GM08714 (cell line): ENCODE measurements at regions not wholly inside any gene's neighbourhood (a gene's known extent, or its start where the extent isn't known, plus 50 kb on each side); places are given as distances from the start of the nearest gene placed in this dataset.

Experiments used
- H3K4me3 ChIP-seq: fragments of 200-500 bp; sonication (Bioruptor generic); 2 replicates; pipeline ENCODE4 v1.5.1; 2014; ENCODE audit warnings: mild to moderate bottlenecking, low read length, inconsistent platforms
- ZNF274 ChIP-seq: IDR thresholded peaks from 2 replicates; pipeline ENCODE4 v1.6.1; 2012; ENCODE audit warnings: mild to moderate bottlenecking, low read depth, low read length

DNA sequence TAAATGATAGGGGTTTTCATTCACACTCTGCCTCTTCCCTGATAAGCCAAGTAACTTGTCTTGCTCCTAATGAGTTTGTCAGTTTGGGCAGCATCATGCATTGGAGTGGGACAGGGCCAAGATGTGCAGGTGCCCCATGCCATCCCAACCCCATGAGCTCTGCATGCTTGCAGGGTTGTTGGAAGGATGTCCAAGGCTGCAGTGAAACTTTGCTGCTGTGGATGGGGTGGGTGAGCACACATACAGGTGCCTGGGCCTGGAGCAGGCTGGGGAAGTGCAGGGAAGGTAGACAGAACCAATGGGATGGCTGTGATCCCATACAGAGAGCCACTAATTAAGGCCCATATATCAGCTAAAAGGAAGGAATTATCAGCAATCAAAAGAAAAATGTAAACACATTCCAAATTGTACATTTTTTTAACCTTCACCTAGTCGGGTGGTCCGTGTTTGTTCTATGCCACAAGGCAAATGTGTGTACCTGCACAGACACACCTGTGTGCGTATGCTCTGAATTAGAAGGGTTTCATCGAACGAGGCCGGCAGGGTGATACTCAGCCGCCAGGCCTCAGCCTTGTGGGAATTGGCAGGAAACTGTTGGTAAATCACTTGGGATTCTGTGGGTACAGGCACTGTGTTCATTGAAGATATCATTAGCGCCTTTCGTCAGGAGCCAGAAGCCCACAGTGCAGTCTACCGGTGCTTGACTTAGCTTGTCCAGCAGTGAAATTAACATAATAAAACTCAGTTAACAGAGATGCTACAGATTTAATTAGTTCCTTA is 342.9 kb downstream of the MYCN start:
- TF ChIP-seq ZNF274: no peak
- H3K4me3 ChIP-seq: no peak overlapping the region

DNA sequence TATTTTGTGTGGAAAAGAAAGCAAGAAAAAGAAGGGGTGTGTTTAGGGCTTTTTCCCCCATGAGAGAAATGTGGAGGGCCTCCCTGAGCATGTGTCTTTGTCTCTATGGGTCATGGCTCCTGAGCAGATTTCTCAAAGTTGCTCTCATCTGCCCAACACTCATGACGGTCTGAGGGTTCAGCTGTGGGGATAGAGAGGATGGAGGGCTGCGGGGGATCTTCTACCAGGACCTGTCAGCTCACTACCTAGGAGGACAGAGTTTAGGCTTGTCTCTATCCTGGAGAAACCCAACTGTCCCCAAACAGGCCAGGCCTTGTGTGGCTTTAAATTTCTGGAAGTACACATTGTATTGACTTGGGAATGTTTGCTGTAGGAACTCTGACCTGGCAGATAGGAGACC is 342.2 kb downstream of the MYCN start:
- no peak for TF ChIP-seq ZNF274
- no peak overlapping the region for H3K4me3 ChIP-seq

DNA sequence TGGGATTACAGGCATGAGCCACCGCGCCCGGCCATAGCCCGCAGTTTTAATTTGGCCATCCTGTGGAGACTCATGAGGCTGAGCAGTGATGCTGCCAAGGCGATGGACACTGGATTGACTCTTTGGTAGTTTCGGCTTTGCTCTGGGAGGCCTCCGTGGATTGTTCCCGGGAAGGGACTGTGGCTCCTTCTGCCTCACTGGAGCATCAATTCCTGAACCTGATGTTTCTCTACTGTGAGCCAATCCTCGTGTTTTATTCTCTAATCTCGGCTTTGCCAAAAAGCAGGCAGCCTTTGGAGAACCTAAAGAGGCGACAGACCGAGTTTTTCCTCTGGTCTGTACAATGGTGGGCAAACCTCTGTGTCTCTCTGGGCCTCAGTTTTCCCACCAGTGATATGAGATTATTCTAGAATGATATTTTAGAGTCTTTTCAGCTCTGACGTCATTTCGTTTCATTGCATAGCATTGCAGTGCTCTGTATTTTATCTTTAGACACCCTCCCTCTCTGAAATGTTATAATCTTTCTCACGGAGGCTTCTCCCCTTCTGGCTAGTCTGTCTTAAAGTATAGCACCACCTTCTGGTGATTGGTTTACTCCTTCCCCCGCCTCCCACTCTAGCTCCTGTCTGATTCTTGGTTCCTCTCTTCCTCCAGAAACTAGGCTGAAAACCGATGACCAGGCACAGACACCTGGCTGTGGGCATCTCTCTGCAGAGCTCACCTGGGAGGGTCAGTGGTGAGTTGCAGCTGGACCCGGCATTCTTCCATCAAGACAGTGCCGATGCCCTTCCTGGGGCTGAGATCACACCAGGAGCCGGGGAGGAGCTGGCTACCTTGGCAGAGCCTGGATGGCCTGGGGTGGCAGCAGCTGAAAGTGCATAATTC is 341.3 kb downstream of the MYCN start:
- no peak overlapping the region for H3K4me3 ChIP-seq
- no peak for TF ChIP-seq ZNF274

DNA sequence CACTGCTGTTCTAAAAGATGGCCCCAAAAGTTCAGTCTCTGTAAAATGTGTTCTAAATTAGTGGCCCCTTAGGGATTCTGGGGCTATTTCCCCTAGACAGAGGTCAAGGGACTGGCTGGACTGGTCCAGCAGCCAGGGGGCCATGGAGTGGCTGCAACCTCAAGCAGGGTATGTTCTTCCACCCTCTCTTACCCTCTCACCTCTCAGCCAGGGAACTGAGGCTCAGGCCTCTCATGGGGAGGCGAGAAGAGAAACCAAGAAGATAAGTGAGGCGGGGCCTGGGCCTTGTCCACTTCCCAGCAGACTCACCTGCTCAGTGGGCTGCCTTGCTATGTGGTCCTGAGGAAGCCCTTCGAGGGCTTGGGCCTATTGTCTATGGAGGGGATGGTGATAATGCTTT is 339.7 kb downstream of the MYCN start:
- no peak overlapping the region for H3K4me3 ChIP-seq
- TF ChIP-seq ZNF274: no peak

DNA sequence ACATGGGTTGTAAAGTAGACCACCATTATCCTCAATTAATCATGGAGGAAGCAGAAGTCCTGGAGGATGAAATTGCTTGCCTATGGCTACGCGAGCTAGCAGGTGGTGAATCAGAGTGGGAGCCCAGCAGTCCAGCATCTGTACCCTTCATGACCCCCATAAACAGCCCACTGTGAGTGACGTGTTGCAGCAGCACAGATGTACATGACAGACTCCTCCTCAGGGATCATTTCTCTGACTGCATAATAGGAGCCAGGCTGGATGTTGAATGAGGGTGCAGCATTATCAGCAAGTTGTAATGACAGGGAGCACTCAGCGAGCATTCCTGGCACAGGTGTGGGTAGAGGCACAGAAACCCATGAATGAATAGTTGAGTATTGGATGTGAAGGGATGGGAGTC is 339.3 kb downstream of the MYCN start:
- H3K4me3 ChIP-seq: no peak overlapping the region
- TF ChIP-seq ZNF274: no peak

DNA sequence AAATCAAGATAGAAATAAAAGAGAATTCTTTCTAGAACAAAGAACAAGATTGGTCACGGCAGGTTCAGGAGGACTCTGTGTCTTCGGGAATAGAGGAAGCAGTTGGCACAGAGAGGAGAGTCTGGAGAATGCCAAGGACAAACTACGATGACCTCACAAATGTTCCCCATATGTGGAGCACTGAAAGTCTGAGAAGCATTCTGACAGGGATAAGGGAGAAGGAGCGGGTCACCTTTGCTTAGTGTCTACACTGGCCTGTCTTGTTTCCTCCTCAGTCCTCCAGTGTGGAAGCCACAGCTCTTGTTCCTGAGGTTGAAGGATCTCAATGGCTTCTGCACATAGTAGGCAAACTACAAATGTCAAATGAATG is 338.8 kb downstream of the MYCN start:
- no peak for TF ChIP-seq ZNF274
- no peak overlapping the region for H3K4me3 ChIP-seq

DNA sequence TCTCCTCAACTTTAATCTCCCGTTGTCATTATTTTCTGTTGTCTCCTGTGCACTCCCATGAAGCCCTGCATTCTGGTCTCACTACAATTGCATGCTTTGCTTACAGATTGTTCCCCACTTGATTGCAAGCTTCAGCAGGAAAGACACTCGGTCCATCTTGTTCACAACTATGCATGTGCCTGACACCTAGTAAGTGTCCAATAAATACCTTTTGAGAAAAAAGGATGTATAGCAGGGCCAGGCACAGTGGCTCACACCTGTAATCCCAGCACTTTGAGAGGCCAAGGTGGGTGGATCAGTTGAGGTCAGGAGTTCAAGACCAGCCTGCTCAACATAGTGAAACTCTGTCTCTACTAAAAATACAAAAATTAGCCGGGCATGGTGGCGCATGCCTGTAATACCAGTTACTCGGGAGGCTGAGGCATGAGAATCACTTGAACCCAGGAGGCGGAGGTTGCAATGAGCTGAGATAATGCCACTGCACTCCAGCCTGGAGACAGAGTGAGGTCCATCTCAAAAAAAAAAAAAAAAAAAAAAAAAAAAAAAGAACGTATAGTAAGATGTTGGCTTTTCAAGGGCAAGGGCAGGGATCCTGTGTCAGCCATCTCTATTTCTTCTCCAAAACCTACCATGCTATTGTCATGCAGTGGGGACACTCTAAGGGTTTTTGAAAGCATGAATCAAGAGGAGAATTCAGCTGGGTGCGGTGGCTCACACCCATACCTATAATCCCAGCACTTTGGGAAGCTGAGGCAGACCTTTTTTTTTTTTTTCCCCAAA is 338.3 kb downstream of the MYCN start:
- no peak for TF ChIP-seq ZNF274
- no peak overlapping the region for H3K4me3 ChIP-seq

DNA sequence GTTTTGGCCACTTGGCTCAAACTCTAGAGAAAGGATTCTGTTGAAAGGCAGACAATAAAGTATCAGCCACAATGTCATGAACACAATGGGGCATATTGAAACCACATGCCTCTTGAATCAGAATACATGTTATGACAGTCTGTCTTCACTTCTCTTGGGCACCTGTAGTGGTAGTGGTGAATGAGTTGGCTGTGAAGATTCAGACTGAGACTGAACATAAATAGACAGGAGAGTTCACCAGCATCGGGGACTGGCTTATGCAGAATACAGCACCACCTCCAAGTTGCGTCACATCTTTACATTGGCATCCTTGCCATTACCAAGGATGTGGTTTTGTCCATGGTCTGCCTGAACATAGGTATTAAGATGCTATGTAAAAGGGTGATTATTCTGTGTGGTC is 336.8 kb downstream of the MYCN start:
- no peak overlapping the region for H3K4me3 ChIP-seq
- TF ChIP-seq ZNF274: no peak

DNA sequence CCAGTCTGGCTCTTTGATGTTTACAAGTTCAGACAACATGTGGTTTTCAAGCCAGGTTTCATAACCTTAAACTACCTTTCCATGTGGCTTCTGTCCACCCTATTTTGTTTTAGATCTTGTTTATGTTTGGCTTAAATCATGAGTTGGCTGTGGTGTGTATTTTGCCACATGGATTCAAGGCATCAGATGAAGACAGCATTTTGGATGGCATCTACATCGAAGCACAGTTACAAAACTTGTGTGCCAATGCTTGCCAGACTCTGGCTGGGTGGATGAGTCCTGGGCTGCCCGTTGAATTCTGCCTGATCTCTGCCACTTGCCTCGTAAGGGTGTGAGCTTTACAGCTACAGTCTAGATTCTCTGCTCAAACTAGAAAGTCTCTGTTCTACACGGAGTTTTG is 335.3 kb downstream of the MYCN start:
- no peak for TF ChIP-seq ZNF274
- no peak overlapping the region for H3K4me3 ChIP-seq

DNA sequence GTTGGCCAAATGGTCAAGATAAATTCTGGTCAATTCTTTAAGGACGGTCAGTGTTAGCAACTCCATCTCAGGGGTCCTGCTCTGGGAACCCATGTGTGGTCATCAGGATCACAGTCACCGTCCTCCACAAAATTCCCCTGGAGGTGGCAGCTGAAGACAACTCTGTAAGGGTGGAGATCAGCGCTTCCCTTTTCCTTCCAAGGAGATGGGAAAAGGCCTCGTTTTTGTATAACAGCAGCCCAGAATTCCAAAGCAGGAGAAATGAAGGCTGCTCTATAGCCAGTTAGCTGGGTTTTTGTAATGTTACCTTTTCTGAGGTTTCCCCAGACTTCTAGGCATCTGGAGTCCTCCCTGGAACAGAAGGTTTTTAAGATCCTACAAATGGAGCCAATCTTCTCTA is 334.8 kb downstream of the MYCN start:
- H3K4me3 ChIP-seq: no peak overlapping the region
- TF ChIP-seq ZNF274: no peak

DNA sequence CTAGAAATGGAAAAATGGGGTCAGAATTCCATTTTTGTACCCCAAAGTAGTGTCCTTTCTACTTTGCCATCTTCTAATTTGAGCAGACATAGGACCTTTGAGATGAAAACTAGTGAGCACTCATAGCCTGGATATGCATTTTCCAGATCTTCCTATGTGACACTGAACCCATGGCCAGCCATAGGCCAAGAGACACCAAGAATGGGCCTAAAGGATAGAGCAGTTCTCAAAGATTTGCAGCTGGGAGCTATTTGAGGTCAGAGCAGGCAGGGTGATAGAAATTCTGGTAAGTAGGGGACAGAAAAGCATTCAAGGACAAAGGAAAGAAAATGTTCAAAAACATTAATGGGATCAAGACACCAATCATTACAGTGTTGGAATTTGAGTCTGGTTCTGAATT is 332.8 kb downstream of the MYCN start:
- no peak overlapping the region for H3K4me3 ChIP-seq
- no peak for TF ChIP-seq ZNF274

DNA sequence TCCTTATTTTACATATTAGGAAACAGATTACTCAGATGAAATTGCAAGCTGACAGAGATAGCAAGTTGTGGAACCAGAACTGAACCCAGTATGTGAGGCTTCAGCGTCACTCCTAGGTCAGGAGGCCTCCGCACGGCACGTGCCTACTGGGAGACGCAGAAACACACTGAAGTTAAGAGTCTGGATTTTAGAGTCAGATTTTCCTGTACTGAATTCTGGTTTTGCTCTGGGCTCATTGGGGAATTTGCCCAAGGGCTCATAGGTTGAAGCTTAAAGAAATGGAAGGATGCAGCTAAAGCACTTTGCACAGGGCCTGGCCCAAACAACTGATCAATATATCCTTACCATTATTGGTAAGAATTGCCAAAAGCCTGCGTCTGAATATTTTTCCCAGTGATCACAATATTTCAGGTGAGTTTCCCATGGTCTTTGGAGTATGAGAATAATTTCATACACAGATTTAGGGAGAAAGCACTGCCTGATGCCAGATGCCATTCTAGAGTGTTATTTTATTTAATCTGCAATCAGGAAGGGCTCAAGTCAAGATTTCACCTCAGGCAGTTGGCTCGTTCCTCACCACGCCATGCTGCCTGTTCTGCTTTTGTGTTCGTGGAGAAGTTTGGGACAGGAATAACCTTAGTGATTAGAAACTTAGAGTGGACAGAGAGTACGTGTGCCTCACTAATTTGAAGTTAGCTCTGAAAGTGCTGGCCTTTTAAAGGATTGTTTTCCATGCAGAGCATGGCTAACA is 331.9 kb downstream of the MYCN start:
- no peak overlapping the region for H3K4me3 ChIP-seq
- TF ChIP-seq ZNF274: no peak

DNA sequence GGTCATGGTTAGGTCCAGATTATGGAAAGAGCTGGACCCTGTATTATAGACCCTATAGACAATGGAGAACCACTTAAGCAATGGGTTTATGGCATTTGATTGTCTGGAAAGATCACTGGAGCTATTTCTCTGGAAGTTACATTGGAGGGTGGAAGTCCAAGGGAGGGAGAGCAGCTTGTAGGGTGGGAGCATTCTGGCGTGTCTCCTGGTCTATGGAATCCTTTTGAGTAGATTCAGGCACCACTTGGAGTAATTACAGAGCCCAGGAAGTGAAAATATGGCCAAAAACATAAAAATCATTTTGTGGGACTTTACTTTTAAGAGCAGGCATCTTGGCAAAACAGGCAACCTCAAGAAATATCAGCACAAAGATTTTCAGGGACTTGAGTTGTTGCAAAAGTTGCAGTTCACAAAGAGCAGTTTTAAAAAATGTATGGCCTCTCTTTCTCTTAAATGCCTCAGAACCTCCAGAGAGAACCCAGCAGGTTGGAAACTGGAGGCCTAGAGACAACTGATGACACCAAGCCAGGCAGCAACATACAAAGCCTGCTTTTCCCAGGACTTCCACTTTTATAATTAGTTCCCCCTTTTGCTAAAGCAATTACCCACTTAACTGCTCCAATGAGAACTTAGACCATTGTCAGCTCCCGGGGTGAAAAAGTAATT is 331.0 kb downstream of the MYCN start:
- no peak overlapping the region for H3K4me3 ChIP-seq
- TF ChIP-seq ZNF274: no peak

DNA sequence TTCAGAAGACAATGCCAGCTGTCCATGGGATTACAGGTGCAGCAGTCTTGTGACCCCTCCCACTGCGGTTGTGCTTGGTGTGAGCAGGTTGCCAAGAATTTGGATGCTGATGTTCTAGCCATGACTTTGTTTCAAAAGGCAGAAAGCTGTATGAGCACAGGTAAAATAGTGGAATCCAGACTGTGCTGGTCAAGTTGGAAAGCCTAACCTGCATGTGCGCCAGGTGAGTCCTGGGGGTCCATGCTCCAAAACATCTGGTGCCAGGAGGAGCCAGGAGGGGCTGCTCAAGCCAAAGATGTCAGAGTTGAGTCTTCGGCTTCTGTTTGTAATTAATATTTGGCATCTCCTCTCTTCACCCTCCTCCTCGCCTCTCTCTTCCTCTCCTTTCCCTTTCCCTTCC is 330.1 kb downstream of the MYCN start:
- H3K4me3 ChIP-seq: no peak overlapping the region
- no peak for TF ChIP-seq ZNF274
